GM21786 (cell line): ENCODE measurements at regions not wholly inside any gene's neighbourhood (a gene's known extent, or its start where the extent isn't known, plus 50 kb on each side); places are given as distances from the start of the nearest gene placed in this dataset.
"Not testable (repeated sequence)": the region's sequence is repeated elsewhere in the genome, so short reads cannot be mapped to it uniquely, and the experiment has no call there.

Experiments used
- ATAC-seq: cut with Tn5 transposase; IDR thresholded peaks from one replicate; pipeline ENCODE4 v1.9.1; 2021; ENCODE audit not compliant: unreplicated experiment

GRCh38 chr20:51189814-51190782 is 167.2 kb upstream of the KCNG1 start:
- no peak for ATAC-seq

- no peak for ATAC-seq
These were observed 166.0 kb upstream of the KCNG1 start for GRCh38 chr20:51188941-51189340.

GRCh38 chr20:51187261-51187660 is 164.4 kb upstream of the KCNG1 start:
- ATAC-seq: no peak

GRCh38 chr20:51185861-51186260 is 163.0 kb upstream of the KCNG1 start:
- no peak for ATAC-seq

- no peak for ATAC-seq
These were observed 162.4 kb upstream of the KCNG1 start for GRCh38 chr20:51185277-51185676.

GRCh38 chr20:51184289-51184688 is 161.4 kb upstream of the KCNG1 start:
- no peak for ATAC-seq

- no peak for ATAC-seq
These were observed 160.5 kb upstream of the KCNG1 start for GRCh38 chr20:51183451-51183850.

GRCh38 chr20:51182571-51182970 is 159.7 kb upstream of the KCNG1 start:
- no peak for ATAC-seq

GRCh38 chr20:51178153-51178552 is 155.2 kb upstream of the KCNG1 start:
- no peak for ATAC-seq

- ATAC-seq: no peak
These were observed 154.0 kb upstream of the KCNG1 start for GRCh38 chr20:51176876-51177275.

- ATAC-seq: no peak
These were observed 153.5 kb upstream of the KCNG1 start for GRCh38 chr20:51176446-51176845.

GRCh38 chr20:51175724-51176123 is 152.8 kb upstream of the KCNG1 start:
- no peak for ATAC-seq

GRCh38 chr20:51175156-51175555 is 152.2 kb upstream of the KCNG1 start:
- no peak for ATAC-seq

GRCh38 chr20:51174536-51174935 is 151.6 kb upstream of the KCNG1 start:
- no peak for ATAC-seq

- no peak for ATAC-seq
These were observed 149.9 kb upstream of the KCNG1 start for GRCh38 chr20:51172558-51173428.

GRCh38 chr20:51171141-51171540 is 148.2 kb upstream of the KCNG1 start:
- no peak for ATAC-seq

- ATAC-seq: no peak
These were observed 146.9 kb upstream of the KCNG1 start for GRCh38 chr20:51169813-51170212.

GRCh38 chr20:51167911-51168310 is 145.0 kb upstream of the KCNG1 start:
- ATAC-seq: not testable (repeated sequence)

GRCh38 chr20:51166489-51166888 is 143.6 kb upstream of the KCNG1 start:
- no peak for ATAC-seq

GRCh38 chr20:51165131-51165530 is 142.2 kb upstream of the KCNG1 start:
- no peak for ATAC-seq

- ATAC-seq: no peak
These were observed 141.8 kb upstream of the KCNG1 start for GRCh38 chr20:51164731-51165130.
